ENCODE measurements at regions not wholly inside any gene's neighbourhood (a gene's known extent, or its start where the extent isn't known, plus 50 kb on each side); places are given as distances from the start of the nearest gene placed in this dataset.

GRCh38 chr18:45359275-45360009 is 255.8 kb upstream of the SLC14A2 start:
- TF ChIP-seq POLR2A (IDR thresholded peaks at IDR 0.05) (no peak), POLR2AphosphoS5 (IDR thresholded peaks at IDR 0.05) (no peak), EP300 (IDR thresholded peaks at IDR 0.05) (no peak)
- TF ChIP-seq, protein P1, sequence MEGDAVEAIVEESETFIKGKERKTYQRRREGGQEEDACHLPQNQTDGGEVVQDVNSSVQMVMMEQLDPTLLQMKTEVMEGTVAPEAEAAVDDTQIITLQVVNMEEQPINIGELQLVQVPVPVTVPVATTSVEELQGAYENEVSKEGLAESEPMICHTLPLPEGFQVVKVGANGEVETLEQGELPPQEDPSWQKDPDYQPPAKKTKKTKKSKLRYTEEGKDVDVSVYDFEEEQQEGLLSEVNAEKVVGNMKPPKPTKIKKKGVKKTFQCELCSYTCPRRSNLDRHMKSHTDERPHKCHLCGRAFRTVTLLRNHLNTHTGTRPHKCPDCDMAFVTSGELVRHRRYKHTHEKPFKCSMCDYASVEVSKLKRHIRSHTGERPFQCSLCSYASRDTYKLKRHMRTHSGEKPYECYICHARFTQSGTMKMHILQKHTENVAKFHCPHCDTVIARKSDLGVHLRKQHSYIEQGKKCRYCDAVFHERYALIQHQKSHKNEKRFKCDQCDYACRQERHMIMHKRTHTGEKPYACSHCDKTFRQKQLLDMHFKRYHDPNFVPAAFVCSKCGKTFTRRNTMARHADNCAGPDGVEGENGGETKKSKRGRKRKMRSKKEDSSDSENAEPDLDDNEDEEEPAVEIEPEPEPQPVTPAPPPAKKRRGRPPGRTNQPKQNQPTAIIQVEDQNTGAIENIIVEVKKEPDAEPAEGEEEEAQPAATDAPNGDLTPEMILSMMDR (IDR thresholded peaks at IDR 0.05): no peak
